Colonic mucosa (tissue), 4 donors: ENCODE measurements at regions not wholly inside any gene's neighbourhood (a gene's known extent, or its start where the extent isn't known, plus 50 kb on each side); places are given as distances from the start of the nearest gene placed in this dataset.

Experiments used
- DNase-seq: peaks from one replicate; pipeline ENCODE4 v3.0.0-alpha.2; 2020
- H3K27ac ChIP-seq: fragments of 200-600 bp; one replicate; pipeline ENCODE4 v1.8.0; 2021
- H3K27me3 ChIP-seq: fragments of 200-600 bp; one replicate; pipeline ENCODE4 v1.8.0; 2021
- H3K36me3 ChIP-seq: fragments of 200-600 bp; one replicate; pipeline ENCODE4 v1.8.0; 2021
- H3K4me1 ChIP-seq: fragments of 200-600 bp; one replicate; pipeline ENCODE4 v1.8.0; 2021; ENCODE audit warnings: mild to moderate bottlenecking
- H3K4me3 ChIP-seq: fragments of 200-600 bp; one replicate; pipeline ENCODE4 v1.8.0; 2021
- H3K9ac ChIP-seq, 2 donors: one replicate each; pipeline ENCODE4 v1.7.0; 2013; ENCODE audit warnings: control low read depth in 2 of 2, low read depth in 2 of 2, low read length in 2 of 2
- H3K9me3 ChIP-seq: fragments of 200-600 bp; one replicate; pipeline ENCODE4 v1.8.0; 2021
- CTCF ChIP-seq: fragments of 200-600 bp; IDR thresholded peaks from one replicate; pipeline ENCODE4 v1.8.0; 2022; ENCODE audit warnings: antibody characterized with exemption, mild to moderate bottlenecking
- intact Hi-C: fragments of 100-400 bp; cut with DNase I; formaldehyde crosslinking; loops from one replicate; pipeline ENCODE4 v1.14.1; 2022
- donor health status: healthy.
- donor health status: DM: no; HTN: no; CAD: no.
- donor health status: DM: no; HTN: no; CAD: no.

GRCh38 chr1:193356249-193356648, 169.8 kb upstream of the B3GALT2 start:
- no peak for DNase-seq
- intact Hi-C loops = no loop called here
- no peak overlapping the region for H3K4me3 ChIP-seq
- H3K9me3 ChIP-seq = no peaks in the 10 kb centered on the region
- no peak overlapping the region for H3K9ac ChIP-seq
- no peaks in the 10 kb centered on the region for H3K4me1 ChIP-seq
- TF ChIP-seq CTCF = no peak
- H3K36me3 ChIP-seq = no peaks in the 10 kb centered on the region
- H3K27me3 ChIP-seq = no peaks in the 10 kb centered on the region
- H3K27ac ChIP-seq = no peak overlapping the region

GRCh38 chr1:193355626-193356025, 169.2 kb upstream of the B3GALT2 start:
- peak overlapping the region; percentile 73 for H3K27ac ChIP-seq
- no peaks in the 10 kb centered on the region for H3K9me3 ChIP-seq
- no peak overlapping the region for H3K4me3 ChIP-seq
- no peaks in the 10 kb centered on the region for H3K36me3 ChIP-seq
- no peak for TF ChIP-seq CTCF
- H3K4me1 ChIP-seq = no peaks in the 10 kb centered on the region
- DNase-seq = no peak
- no peak overlapping the region for H3K9ac ChIP-seq
- intact Hi-C loops = no loop called here
- no peaks in the 10 kb centered on the region for H3K27me3 ChIP-seq

GRCh38 chr1:193355178-193355577, 168.8 kb upstream of the B3GALT2 start:
- intact Hi-C loops = no loop called here
- no peak for TF ChIP-seq CTCF
- Histone ChIP-seq H3K36me3 (no peaks in the 10 kb centered on the region), H3K4me3 (no peak overlapping the region), H3K9me3 (no peaks in the 10 kb centered on the region), H3K9ac (no peak overlapping the region), H3K4me1 (no peaks in the 10 kb centered on the region), H3K27me3 (no peaks in the 10 kb centered on the region), H3K27ac (peak overlapping the region; percentile 73)
- peak; percentile 28 for DNase-seq

- no peak for TF ChIP-seq CTCF
- no peak for DNase-seq
- H3K9me3 ChIP-seq = no peaks in the 10 kb centered on the region
- no peak overlapping the region for H3K27ac ChIP-seq
- H3K9ac ChIP-seq = no peak overlapping the region
- H3K4me3 ChIP-seq = no peak overlapping the region
- no peaks in the 10 kb centered on the region for H3K27me3 ChIP-seq
- H3K4me1 ChIP-seq = no peaks in the 10 kb centered on the region
- intact Hi-C loops = no loop called here
- no peaks in the 10 kb centered on the region for H3K36me3 ChIP-seq
Measured at GRCh38 chr1:193348769-193349535, 162.5 kb upstream of the B3GALT2 start.

GRCh38 chr1:193348091-193348768, 161.8 kb upstream of the B3GALT2 start:
- no peak overlapping the region for H3K27ac ChIP-seq
- H3K36me3 ChIP-seq = no peaks in the 10 kb centered on the region
- no peaks in the 10 kb centered on the region for H3K9me3 ChIP-seq
- H3K27me3 ChIP-seq = no peaks in the 10 kb centered on the region
- intact Hi-C loops = no loop called here
- H3K4me3 ChIP-seq = no peak overlapping the region
- no peak for TF ChIP-seq CTCF
- no peak for DNase-seq
- no peak overlapping the region for H3K9ac ChIP-seq
- H3K4me1 ChIP-seq = no peaks in the 10 kb centered on the region
